ENCODE measurements at regions not wholly inside any gene's neighbourhood (a gene's known extent, or its start where the extent isn't known, plus 50 kb on each side); places are given as distances from the start of the nearest gene placed in this dataset.

- TF ChIP-seq CTCF (IDR thresholded peaks at IDR 0.05) (no peak), SIN3A (IDR thresholded peaks at IDR 0.05; ENCODE audit: borderline replicate concordance, insufficient read depth, low read depth, low read length) (no peak), POLR2AphosphoS5 (IDR thresholded peaks at IDR 0.05; ENCODE audit: low read depth, low read length) (no peak), REST (IDR thresholded peaks at IDR 0.05; ENCODE audit: insufficient read depth in 1 of 2, low read depth in 2 of 2, low read length in 1 of 2) (no peak), TCF7L2 (IDR thresholded peaks at IDR 0.05; ENCODE audit: low read depth, low read length) (no peak)
- Histone ChIP-seq H3K4me1 (ENCODE audit: control insufficient read depth, insufficient read depth, low read length) (no peaks in the 10 kb centered on the region), H3K4me3 (ENCODE audit: low read depth in 2 of 2, low read length in 2 of 2) (no peak overlapping the region), H3K27me3 (ENCODE audit: control insufficient read depth, insufficient read depth, low read length) (no peaks in the 10 kb centered on the region), H3K36me3 (ENCODE audit: control insufficient read depth, insufficient read depth, low read length) (no peaks in the 10 kb centered on the region), H3K27ac (ENCODE audit: low read length) (no peak overlapping the region), H3K9me3 (ENCODE audit: control insufficient read depth, insufficient read depth, low read depth, low read length) (no peaks in the 10 kb centered on the region)
- no peak for ATAC-seq
- intact Hi-C loops (cut with micrococcal nuclease; ENCODE audit: unreplicated experiment) (no loop called here), in situ Hi-C loops (cut with HindIII; ENCODE audit: low pct_unique_long_range_greater_than_20kb, low sequenced_read_pairs) (no loop called here)
- ChIA-PET POLR2A (no interaction called here), CTCF (no interaction called here)
- no TSS peak for BruUV-seq (replicated peaks)
- DNase-seq (ENCODE audit: low read depth, low spot score) = no peak
Observed at GRCh38 chr18:28650860-28651259, 473.9 kb upstream of the CDH2 start.

- POLR2A ChIA-PET = no interaction called here
- ATAC-seq = no peak
Observed at GRCh38 chr18:28647961-28648360, 471.0 kb upstream of the CDH2 start.

More at GRCh38 chr18:28647961-28648360, 471.0 kb upstream of the CDH2 start:
- Histone ChIP-seq H3K9me3 (ENCODE audit: control insufficient read depth, insufficient read depth, low read depth, low read length) (no peaks in the 10 kb centered on the region), H3K4me1 (ENCODE audit: control insufficient read depth, insufficient read depth, low read length) (no peaks in the 10 kb centered on the region), H3K27ac (ENCODE audit: low read length) (no peak overlapping the region), H3K36me3 (ENCODE audit: control insufficient read depth, insufficient read depth, low read length) (no peaks in the 10 kb centered on the region), H3K4me3 (ENCODE audit: low read depth in 2 of 2, low read length in 2 of 2) (no peak overlapping the region), H3K27me3 (ENCODE audit: control insufficient read depth, insufficient read depth, low read length) (no peaks in the 10 kb centered on the region)
- TF ChIP-seq CTCF (IDR thresholded peaks at IDR 0.05) (no peak), REST (IDR thresholded peaks at IDR 0.05; ENCODE audit: insufficient read depth in 1 of 2, low read depth in 2 of 2, low read length in 1 of 2) (no peak), POLR2AphosphoS5 (IDR thresholded peaks at IDR 0.05; ENCODE audit: low read depth, low read length) (no peak), SIN3A (IDR thresholded peaks at IDR 0.05; ENCODE audit: borderline replicate concordance, insufficient read depth, low read depth, low read length) (no peak), TCF7L2 (IDR thresholded peaks at IDR 0.05; ENCODE audit: low read depth, low read length) (no peak)
- intact Hi-C loops (cut with micrococcal nuclease; ENCODE audit: unreplicated experiment) = no loop called here
- in situ Hi-C loops (cut with HindIII; ENCODE audit: low pct_unique_long_range_greater_than_20kb, low sequenced_read_pairs) = no loop called here
- DNase-seq (ENCODE audit: low read depth, low spot score) = no peak
- CTCF ChIA-PET = no interaction called here
- no TSS peak for BruUV-seq (replicated peaks)

All from Panc1 (cell line).